D721Med (cell line): ENCODE measurements at regions not wholly inside any gene's neighbourhood (a gene's known extent, or its start where the extent isn't known, plus 50 kb on each side); places are given as distances from the start of the nearest gene placed in this dataset.

ENCODE experiments used
- DNase-seq: peaks from one replicate; pipeline ENCODE4 v3.0.0; 2011; ENCODE audit warnings: low spot score; ENCODE audit not compliant: insufficient read length
- FAIRE-seq: peaks from 2 replicates; lab custom pipeline; 2011; peaks lifted over from hg19 to GRCh38; lab: Jason Lieb, UNC
- TF ChIP-seq, protein P1 (sequence below): IDR thresholded peaks from 2 replicates; pipeline ENCODE4 v1.5.1; 2012; ENCODE audit warnings: mild to moderate bottlenecking, control low read depth; ENCODE audit not compliant: insufficient read depth; ENCODE audit errors: missing control alignments

DNA sequence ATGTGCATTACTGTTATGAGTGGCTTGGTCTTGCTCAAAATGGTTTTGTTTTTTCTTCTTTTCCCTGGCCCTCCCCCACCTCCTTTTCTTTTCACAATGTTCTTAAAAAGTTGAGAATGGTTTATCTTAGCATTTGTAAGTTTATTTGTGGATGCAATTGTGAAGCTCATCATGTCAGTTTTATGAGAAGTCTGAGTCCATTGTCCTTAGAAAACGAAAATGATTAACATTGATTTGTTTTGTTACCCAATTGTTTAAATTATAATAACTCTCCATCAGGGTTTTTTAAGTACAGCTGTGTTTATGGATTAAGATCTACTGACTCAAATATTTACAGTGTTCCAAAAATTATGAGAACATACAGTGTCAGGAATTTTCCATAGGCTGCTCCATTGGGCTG is 511.3 kb upstream of the PAPPA start:
- FAIRE-seq (no peak), DNase-seq (no peak)
- TF ChIP-seq, protein P1, sequence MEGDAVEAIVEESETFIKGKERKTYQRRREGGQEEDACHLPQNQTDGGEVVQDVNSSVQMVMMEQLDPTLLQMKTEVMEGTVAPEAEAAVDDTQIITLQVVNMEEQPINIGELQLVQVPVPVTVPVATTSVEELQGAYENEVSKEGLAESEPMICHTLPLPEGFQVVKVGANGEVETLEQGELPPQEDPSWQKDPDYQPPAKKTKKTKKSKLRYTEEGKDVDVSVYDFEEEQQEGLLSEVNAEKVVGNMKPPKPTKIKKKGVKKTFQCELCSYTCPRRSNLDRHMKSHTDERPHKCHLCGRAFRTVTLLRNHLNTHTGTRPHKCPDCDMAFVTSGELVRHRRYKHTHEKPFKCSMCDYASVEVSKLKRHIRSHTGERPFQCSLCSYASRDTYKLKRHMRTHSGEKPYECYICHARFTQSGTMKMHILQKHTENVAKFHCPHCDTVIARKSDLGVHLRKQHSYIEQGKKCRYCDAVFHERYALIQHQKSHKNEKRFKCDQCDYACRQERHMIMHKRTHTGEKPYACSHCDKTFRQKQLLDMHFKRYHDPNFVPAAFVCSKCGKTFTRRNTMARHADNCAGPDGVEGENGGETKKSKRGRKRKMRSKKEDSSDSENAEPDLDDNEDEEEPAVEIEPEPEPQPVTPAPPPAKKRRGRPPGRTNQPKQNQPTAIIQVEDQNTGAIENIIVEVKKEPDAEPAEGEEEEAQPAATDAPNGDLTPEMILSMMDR: no peak

DNA sequence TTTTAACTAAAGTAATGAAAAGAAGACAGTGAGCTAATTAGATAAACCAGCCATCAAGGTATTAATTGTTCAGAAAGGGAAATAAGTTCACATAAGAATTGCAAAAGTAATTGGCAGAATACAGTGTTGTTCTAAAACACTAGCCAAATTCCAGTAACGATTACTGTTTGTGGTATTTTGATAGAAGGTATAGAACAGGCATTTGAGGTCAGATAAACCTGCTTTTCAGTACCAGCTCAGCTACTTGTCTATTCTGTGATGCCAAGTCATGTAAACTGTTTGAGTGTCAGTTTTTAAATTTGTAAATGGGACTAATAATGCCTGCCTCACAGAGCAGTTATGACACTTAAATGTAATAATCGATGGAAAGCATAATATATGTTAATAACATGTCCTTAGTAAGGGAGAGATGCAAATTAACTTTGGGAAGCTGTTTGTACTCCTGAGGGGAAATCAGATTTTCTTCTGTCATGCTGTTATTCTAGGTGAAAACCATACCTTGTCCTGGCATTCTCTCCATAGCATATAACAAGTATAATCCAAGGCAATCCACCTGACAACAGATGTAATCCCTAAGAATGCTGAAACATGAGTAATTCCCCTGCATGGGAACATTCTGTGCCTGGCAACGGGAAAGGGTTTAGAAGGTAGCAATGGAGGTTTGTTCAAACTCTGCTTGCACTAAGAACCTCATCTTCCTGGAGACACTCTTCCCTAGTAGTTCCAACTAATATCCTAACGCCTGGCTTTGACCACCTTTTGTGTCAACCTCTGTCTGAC is 509.5 kb upstream of the PAPPA start:
- DNase-seq (no peak), FAIRE-seq (no peak)
- TF ChIP-seq, protein P1: no peak

DNA sequence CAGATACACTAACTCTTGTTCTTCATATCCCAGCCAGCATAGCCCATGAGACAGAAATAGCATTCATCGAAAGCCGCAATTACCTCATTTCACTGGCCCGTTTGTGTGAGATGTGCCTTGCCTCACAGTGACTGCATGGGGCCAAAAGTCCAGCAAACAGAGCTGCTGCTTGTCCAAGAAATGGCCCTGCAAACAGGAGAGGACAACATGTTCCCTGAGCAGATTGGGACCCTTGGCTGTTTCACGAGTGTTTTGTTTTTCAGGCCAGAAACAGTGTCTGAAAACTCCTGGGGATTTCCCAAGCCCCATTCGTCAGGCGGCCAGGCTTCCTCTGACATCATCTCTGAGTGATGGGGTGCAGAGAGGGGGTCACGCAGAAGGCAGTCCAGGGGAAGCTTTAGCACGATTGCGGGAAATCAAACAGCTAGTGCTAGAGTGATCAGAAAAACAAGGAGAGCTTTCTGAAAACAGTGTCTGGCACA is 503.6 kb upstream of the PAPPA start:
- TF ChIP-seq, protein P1: no peak
- FAIRE-seq: no peak

DNA sequence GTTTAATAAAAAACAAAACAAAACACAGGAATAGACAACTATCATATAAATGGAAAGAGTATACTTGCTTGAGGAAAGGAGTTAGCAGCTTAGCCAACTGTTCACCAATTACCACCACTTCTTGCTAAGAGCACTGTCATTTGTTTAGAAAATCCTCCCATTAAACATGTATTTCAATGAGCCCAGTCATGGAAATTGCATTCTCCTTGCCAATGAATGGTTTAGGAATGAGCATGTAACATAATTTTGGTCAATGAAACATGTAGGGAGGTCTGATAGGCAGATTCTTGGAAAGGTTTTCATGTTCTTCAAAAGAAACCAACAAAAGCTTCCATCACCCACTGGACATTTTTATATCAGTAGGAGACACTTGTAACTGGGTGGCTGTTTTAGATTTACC is 502.8 kb upstream of the PAPPA start:
- FAIRE-seq (no peak), DNase-seq (no peak)
- TF ChIP-seq, protein P1: no peak

More for the DNA sequence above, 503.6 kb upstream of the PAPPA start:
- no peak for DNase-seq

DNA sequence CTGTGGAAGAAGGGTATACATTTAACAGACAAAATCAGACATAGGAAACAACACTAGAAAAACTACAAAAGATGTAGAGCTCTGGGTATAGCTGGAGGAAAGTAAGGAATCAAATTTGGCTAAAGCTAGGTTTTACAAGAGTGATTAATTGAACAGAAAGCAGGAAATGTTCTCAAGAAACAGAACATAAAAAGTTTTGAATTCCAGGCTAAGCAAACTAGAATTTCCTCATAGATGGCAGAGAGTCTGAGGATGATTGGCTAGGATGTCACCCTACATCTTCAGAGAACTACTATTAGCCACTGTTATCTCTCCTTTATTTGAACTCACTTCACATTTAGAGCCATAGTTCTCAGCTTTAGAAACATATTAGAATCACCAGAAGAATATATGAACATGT is 502.1 kb upstream of the PAPPA start:
- FAIRE-seq: no peak
- DNase-seq: no peak
- TF ChIP-seq, protein P1: no peak

DNA sequence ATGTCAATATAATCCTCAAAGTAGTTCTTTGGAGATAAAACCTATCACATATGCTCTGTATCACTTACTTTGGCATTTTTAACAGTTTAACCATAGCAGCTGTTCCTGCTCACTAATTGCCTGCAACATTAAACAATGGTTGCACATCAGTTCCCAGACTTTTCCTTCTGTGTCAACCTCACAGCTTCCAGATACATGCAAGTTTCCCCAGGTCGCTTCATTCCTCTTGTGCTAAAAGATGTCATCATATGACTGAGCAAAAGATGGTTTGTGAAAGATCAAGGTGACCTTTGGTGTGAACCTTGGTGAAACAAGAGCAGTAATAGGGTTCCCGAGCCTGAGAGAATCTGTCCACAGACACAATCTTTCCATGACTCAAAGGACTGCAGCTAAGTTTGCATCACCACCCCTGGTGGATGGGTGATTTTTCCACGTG is 500.4 kb upstream of the PAPPA start:
- FAIRE-seq (no peak), DNase-seq (no peak)
- TF ChIP-seq, protein P1: no peak

DNA sequence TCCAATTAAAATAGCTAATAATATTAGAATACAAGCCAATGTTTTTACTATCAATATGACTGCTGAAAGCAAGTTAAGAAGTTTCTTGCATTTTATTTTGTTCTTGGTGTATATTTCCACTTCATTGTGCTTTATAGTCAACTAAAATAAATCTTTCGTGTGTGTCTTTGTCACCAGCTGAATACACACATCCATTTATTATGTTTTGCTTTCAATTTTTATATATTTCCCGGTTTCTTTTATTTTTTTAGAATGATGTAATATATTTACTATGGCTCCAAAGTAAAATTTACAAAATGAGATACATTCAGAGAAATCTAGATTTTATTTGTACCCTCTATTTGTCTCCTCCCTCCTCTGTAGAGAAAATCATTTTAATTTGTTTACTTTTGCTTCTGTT is 495.9 kb upstream of the PAPPA start:
- TF ChIP-seq, protein P1: no peak
- FAIRE-seq (no peak), DNase-seq (no peak)
